Left ventricle myocardium inferior (tissue), 1 donor: ENCODE measurements at regions not wholly inside any gene's neighbourhood (a gene's known extent, or its start where the extent isn't known, plus 50 kb on each side); places are given as distances from the start of the nearest gene placed in this dataset.
A peak's percentile ranks its signal among the peaks of the same experiment; 100 is the strongest.

Experiments
- DNase-seq: peaks from one replicate; pipeline ENCODE4 v3.0.0-alpha.2; 2020
- H3K27ac ChIP-seq: fragments of 200-600 bp; replicated peaks from 2 replicates; pipeline ENCODE4 v1.8.0; 2021
- H3K27me3 ChIP-seq: fragments of 200-600 bp; 2 replicates; pipeline ENCODE4 v1.8.0; 2021; ENCODE audit warnings: low read depth
- H3K36me3 ChIP-seq: fragments of 200-600 bp; 2 replicates; pipeline ENCODE4 v1.8.0; 2021
- H3K4me1 ChIP-seq: fragments of 200-600 bp; 2 replicates; pipeline ENCODE4 v1.8.0; 2021
- H3K4me3 ChIP-seq: fragments of 200-600 bp; 2 replicates; pipeline ENCODE4 v1.8.0; 2021; ENCODE audit warnings: mild to moderate bottlenecking, moderate library complexity
- H3K9me3 ChIP-seq: fragments of 200-600 bp; replicated peaks from 2 replicates; pipeline ENCODE4 v1.8.0; 2021
- intact Hi-C: fragments of 100-400 bp; cut with micrococcal nuclease; formaldehyde crosslinking; loops from one replicate; pipeline ENCODE4 v1.11.0; 2022
- TF ChIP-seq, protein P1 (sequence below): fragments of 200-600 bp; IDR thresholded peaks from 2 replicates; pipeline ENCODE4 v1.8.0; 2021; ENCODE audit warnings: antibody characterized with exemption, mild to moderate bottlenecking, borderline replicate concordance
- donor health status: DM: no; HTN: yes; CAD: no; lungs with severe emphysema.

DNA sequence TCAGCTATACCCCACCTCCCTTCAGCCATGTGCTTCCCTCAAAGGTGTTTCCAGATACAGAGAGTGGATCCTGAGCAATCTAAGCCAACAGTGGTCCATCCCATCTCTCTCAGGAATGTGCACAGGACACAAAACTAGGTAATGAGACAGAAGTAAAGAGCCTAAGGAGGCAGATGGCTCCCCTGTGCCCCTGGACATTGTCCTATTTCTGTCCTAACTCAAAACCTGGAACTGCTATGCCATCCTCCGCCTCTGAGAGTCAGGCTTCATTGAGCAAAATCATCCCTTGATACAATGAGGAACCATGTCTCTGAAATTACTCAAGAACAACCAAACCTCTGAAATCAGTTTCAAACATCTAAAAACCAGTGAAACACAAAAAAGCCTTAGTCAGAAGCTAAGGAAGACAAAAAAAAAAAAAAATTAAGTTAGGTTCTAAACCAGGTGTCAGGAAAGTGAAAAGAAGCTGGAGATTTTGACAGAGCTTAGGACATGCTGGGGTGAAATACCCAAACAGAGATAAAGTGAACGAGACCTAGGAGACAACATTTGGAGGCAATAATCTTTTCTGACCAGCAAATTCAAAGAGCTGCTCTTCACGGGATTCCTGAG lies 200.3 kb upstream of the PLEKHG7 start:
- H3K9me3 ChIP-seq: no peaks in the 10 kb centered on the region
- no peak overlapping the region for H3K4me3 ChIP-seq
- no peaks in the 10 kb centered on the region for H3K36me3 ChIP-seq
- peaks cover 49% of the 10 kb centered on the region for H3K4me1 ChIP-seq
- peak overlapping the region; percentile 88 for H3K27ac ChIP-seq
- intact Hi-C loops: loop anchor here (5.0 kb wide), 1 partner anchor 65 kb away; no protein-coding TSS in a partner anchor
- DNase-seq: no peak
- no peaks in the 10 kb centered on the region for H3K27me3 ChIP-seq
- TF ChIP-seq, protein P1, sequence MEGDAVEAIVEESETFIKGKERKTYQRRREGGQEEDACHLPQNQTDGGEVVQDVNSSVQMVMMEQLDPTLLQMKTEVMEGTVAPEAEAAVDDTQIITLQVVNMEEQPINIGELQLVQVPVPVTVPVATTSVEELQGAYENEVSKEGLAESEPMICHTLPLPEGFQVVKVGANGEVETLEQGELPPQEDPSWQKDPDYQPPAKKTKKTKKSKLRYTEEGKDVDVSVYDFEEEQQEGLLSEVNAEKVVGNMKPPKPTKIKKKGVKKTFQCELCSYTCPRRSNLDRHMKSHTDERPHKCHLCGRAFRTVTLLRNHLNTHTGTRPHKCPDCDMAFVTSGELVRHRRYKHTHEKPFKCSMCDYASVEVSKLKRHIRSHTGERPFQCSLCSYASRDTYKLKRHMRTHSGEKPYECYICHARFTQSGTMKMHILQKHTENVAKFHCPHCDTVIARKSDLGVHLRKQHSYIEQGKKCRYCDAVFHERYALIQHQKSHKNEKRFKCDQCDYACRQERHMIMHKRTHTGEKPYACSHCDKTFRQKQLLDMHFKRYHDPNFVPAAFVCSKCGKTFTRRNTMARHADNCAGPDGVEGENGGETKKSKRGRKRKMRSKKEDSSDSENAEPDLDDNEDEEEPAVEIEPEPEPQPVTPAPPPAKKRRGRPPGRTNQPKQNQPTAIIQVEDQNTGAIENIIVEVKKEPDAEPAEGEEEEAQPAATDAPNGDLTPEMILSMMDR: peak; percentile 52

DNA sequence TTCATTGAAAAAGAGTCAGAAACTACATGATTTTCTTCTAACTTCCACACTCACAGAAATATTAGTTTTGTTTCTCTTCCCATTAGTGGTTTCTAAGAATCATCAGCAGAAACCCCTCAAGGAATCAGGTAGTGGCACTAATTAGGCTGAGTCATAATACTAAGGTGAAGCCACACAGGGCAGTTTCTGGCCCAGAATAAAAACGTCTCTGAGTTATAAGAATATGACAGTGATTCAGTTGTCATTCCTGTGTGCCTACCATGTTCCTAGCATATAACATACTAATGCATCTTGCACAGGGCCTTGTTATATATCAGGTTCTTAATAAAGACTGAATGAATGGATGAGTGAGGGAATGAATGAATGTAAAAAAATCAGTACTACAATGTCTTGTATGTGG lies 206.0 kb upstream of the PLEKHG7 start:
- H3K4me3 ChIP-seq: no peak overlapping the region
- peaks cover 3% of the 10 kb centered on the region for H3K9me3 ChIP-seq
- no peaks in the 10 kb centered on the region for H3K36me3 ChIP-seq
- TF ChIP-seq, protein P1: no peak
- no peaks in the 10 kb centered on the region for H3K27me3 ChIP-seq
- intact Hi-C loops: no loop called here
- no peak overlapping the region for H3K27ac ChIP-seq
- H3K4me1 ChIP-seq: peaks cover 14% of the 10 kb centered on the region
- DNase-seq: no peak

- TF ChIP-seq, protein P1: no peak
- H3K4me3 ChIP-seq: no peak overlapping the region
- peaks cover 14% of the 10 kb centered on the region for H3K4me1 ChIP-seq
- no peaks in the 10 kb centered on the region for H3K36me3 ChIP-seq
- H3K27ac ChIP-seq: peak overlapping the region; percentile 60
- H3K9me3 ChIP-seq: peaks cover 5% of the 10 kb centered on the region
- intact Hi-C loops: no loop called here
- no peak for DNase-seq
- H3K27me3 ChIP-seq: no peaks in the 10 kb centered on the region
Measured at GRCh38 chr12:92495108-92495507, 207.7 kb upstream of the PLEKHG7 start.

DNA sequence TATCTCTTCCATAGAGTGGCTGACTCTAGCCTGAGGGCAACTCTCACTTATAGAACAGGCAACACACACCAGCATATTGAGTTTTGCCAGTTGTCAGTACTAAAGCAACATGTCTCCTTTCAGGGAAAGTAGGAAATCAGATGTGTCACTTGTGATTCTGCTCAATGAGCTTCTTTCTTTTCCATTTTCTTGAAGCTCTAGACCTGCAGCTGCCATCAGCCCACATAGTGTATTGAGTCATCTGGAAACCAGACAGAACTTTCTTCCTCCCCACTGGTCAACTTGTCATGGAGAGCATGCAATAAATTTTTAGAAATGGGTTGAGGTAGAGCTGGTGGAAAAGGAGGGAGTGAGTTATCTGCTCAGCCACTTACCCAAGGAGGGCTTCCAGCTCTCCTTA lies 209.0 kb upstream of the PLEKHG7 start:
- no peak overlapping the region for H3K4me3 ChIP-seq
- no peaks in the 10 kb centered on the region for H3K27me3 ChIP-seq
- H3K27ac ChIP-seq: no peak overlapping the region
- H3K9me3 ChIP-seq: peaks cover 5% of the 10 kb centered on the region
- intact Hi-C loops: no loop called here
- TF ChIP-seq, protein P1: no peak
- no peaks in the 10 kb centered on the region for H3K36me3 ChIP-seq
- no peak for DNase-seq
- peaks cover 14% of the 10 kb centered on the region for H3K4me1 ChIP-seq

DNA sequence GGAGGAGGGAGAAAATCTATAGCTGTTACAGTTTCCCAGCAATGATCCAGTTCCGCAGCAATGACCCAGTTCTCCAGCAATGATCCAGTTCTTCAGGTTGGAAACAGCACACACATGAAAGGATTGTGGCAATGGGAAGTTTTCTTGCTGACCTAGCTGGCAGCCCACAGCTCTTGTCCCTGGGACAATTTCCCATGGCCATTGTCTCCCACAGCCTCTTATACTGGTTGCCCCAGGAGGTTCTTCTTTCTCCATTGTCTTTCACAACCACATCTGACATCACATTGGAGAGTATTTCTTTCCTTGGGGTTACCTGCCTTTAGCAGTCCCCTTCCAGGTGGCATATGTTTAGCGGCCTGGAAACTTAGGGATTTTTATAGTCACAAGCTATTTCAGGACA lies 209.8 kb upstream of the PLEKHG7 start:
- Histone ChIP-seq H3K9me3 (peaks cover 5% of the 10 kb centered on the region), H3K36me3 (no peaks in the 10 kb centered on the region), H3K27me3 (no peaks in the 10 kb centered on the region), H3K4me1 (peaks cover 14% of the 10 kb centered on the region), H3K4me3 (no peak overlapping the region), H3K27ac (no peak overlapping the region)
- intact Hi-C loops: no loop called here
- TF ChIP-seq, protein P1: no peak
- DNase-seq: no peak
